Trophoblast cell (in vitro differentiated cells and primary cell): ENCODE measurements at regions not wholly inside any gene's neighbourhood (a gene's known extent, or its start where the extent isn't known, plus 50 kb on each side); places are given as distances from the start of the nearest gene placed in this dataset.
A peak's percentile ranks its signal among the peaks of the same experiment; 100 is the strongest.

ENCODE experiments used
- DNase-seq, 2 donors: peaks; one replicate each; pipeline ENCODE4 v3.0.0-alpha.2; 2016
- H2AFZ ChIP-seq: 2 replicates; pipeline ENCODE4 v1.6.1; 2013; ENCODE audit warnings: low read length, moderate library complexity, mild to moderate bottlenecking; ENCODE audit not compliant: insufficient read depth, poor library complexity
- H2AK5ac ChIP-seq: 2 replicates; pipeline ENCODE4 v1.6.1; 2013; ENCODE audit warnings: mild to moderate bottlenecking, low read length
- H2BK120ac ChIP-seq: 2 replicates; pipeline ENCODE4 v1.6.1; 2013; ENCODE audit warnings: low read length, mild to moderate bottlenecking, moderate library complexity; ENCODE audit not compliant: insufficient read depth, poor library complexity
- H2BK12ac ChIP-seq: 2 replicates; pipeline ENCODE4 v1.6.1; 2013; ENCODE audit warnings: mild to moderate bottlenecking, low read length, moderate library complexity
- H2BK5ac ChIP-seq: 2 replicates; pipeline ENCODE4 v1.6.1; 2013; ENCODE audit warnings: low read length, low read depth, moderate library complexity, mild to moderate bottlenecking; ENCODE audit not compliant: poor library complexity
- H3K14ac ChIP-seq: 2 replicates; pipeline ENCODE4 v1.6.1; 2013; ENCODE audit warnings: mild to moderate bottlenecking, low read length
- H3K18ac ChIP-seq: 2 replicates; pipeline ENCODE4 v1.6.1; 2013; ENCODE audit warnings: mild to moderate bottlenecking, low read length
- H3K23ac ChIP-seq: 2 replicates; pipeline ENCODE4 v1.6.1; 2013; ENCODE audit warnings: low read length
- H3K27ac ChIP-seq: 2 replicates; pipeline ENCODE4 v1.5.1; 2013; ENCODE audit warnings: low read depth, mild to moderate bottlenecking, inconsistent platforms, low read length, moderate library complexity
- H3K27me3 ChIP-seq: 2 replicates; pipeline ENCODE4 v1.6.1; 2013; ENCODE audit warnings: inconsistent platforms, mild to moderate bottlenecking, low read length, moderate library complexity; ENCODE audit not compliant: insufficient read depth
- H3K36me3 ChIP-seq, 2 experiments: 1 replicate in 1 of 2; 2 replicates in 1 of 2; pipeline ENCODE4 v1.6.1; 2013; ENCODE audit warnings: low read length in 2 of 2, mild to moderate bottlenecking in 2 of 2, moderate library complexity in 1 of 2; ENCODE audit not compliant: insufficient read depth in 2 of 2, control insufficient read depth in 1 of 2
- H3K4ac ChIP-seq: 2 replicates; pipeline ENCODE4 v1.6.1; 2013; ENCODE audit warnings: low read depth, mild to moderate bottlenecking, low read length, moderate library complexity
- H3K4me1 ChIP-seq, 2 experiments: 1 replicate in 1 of 2; 2 replicates in 1 of 2; pipeline ENCODE4 v1.6.1; 2013; ENCODE audit warnings: low read length in 2 of 2, mild to moderate bottlenecking in 2 of 2, moderate library complexity in 1 of 2; ENCODE audit not compliant: insufficient read depth in 2 of 2, control insufficient read depth in 1 of 2
- H3K4me2 ChIP-seq: 2 replicates; pipeline ENCODE4 v1.6.1; 2013; ENCODE audit warnings: inconsistent platforms, mild to moderate bottlenecking, low read length, moderate library complexity
- H3K4me3 ChIP-seq: 2 replicates; pipeline ENCODE4 v1.5.1; 2013; ENCODE audit warnings: mild to moderate bottlenecking, low read depth, low read length, inconsistent platforms
- H3K79me1 ChIP-seq: one replicate; pipeline ENCODE4 v1.6.1; 2013; ENCODE audit warnings: low read length
- H3K79me2 ChIP-seq: 2 replicates; pipeline ENCODE4 v1.6.1; 2013; ENCODE audit warnings: low read length, mild to moderate bottlenecking; ENCODE audit not compliant: control insufficient read depth, insufficient read depth, poor library complexity
- H3K9ac ChIP-seq: 2 replicates; pipeline ENCODE4 v1.6.1; 2013; ENCODE audit warnings: mild to moderate bottlenecking, low read length
- H3K9me3 ChIP-seq: 2 replicates; pipeline ENCODE4 v1.6.1; 2013; ENCODE audit warnings: low read depth, mild to moderate bottlenecking, control low read depth, inconsistent platforms, low read length; ENCODE audit not compliant: insufficient read depth
- H4K12ac ChIP-seq: 2 replicates; pipeline ENCODE4 v1.6.1; 2013; ENCODE audit warnings: low read depth, mild to moderate bottlenecking, low read length, moderate library complexity
- H4K8ac ChIP-seq: 2 replicates; pipeline ENCODE4 v1.6.1; 2013; ENCODE audit warnings: low read depth, mild to moderate bottlenecking, low read length, moderate library complexity
- H4K91ac ChIP-seq: one replicate; pipeline ENCODE4 v1.6.1; 2013; ENCODE audit warnings: low read depth, mild to moderate bottlenecking, low read length, moderate library complexity
- WGBS: extraction: QIAGEN DNeasy Blood & Tissue Kit; methylation state at CpG from one replicate; pipeline ENCODE4 v1.1.7; 2013; ENCODE audit warnings: missing lambda C conversion rate; ENCODE audit not compliant: insufficient read length, insufficient coverage; ENCODE audit errors: extremely low coverage; 5-methylcytosine and 5-hydroxymethylcytosine counted together

DNA sequence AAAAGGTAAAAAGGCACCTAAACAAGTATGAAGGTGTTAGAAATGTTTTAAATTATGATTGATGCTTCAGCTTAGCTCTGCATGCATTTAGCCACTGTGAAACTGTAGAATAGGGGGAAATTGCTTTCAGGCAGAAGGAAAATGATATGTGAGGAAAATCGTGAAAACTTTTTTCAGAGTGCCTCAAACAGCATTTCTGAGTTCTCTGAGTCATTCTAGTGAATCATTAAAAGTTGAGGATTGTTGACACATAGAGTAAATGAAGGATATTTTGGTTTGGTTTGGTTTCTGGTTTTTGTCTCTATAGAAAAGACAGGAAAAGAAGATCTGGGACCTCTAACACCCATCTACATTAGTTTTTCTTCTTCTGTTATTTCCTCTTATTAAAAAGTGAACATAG is 332.5 kb upstream of the TRAM1L1 start:
- Histone ChIP-seq H3K18ac (no peak overlapping the region), H3K23ac (no peak overlapping the region), H3K27ac (no peak overlapping the region), H2AK5ac (no peak overlapping the region), H3K36me3 (no peaks in the 10 kb centered on the region), H3K4me1 (no peaks in the 10 kb centered on the region), H2BK5ac (no peak overlapping the region), H3K4ac (no peak overlapping the region), H3K79me2 (no peaks in the 10 kb centered on the region), H4K12ac (no peak overlapping the region), H3K4me2 (no peak overlapping the region), H3K9ac (no peak overlapping the region), H3K79me1 (no peaks in the 10 kb centered on the region), H2AFZ (no peak overlapping the region), H3K27me3 (no peaks in the 10 kb centered on the region), H3K4me3 (no peak overlapping the region), H2BK12ac (no peak overlapping the region), H4K91ac (no peak overlapping the region), H3K14ac (no peak overlapping the region), H4K8ac (no peak overlapping the region), H2BK120ac (no peak overlapping the region), H3K9me3 (no peaks in the 10 kb centered on the region)
- no peak for DNase-seq
- WGBS: no CpG with 5 or more reads among the region's 1 CpG

DNA sequence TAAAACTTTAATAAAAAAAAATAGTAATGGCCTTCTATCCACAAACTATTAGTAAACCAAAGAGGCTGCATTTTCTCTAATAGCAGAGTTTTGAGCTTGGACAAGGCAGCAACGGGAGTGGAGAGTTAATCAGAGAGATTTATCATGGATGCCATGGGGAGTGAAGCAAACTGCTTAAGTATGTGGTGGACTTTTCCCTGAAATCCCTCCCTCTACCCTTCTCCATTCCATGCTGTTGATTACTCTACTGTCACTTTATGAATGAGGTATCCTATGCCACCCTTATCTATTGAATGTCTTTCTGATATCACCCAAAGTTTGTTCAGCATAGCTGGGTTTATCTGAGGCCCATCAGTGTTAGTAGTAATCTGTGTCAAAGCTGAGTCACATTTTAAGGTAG is 335.6 kb upstream of the TRAM1L1 start:
- no peak overlapping the region for H4K91ac ChIP-seq
- no peaks in the 10 kb centered on the region for H3K79me2 ChIP-seq
- H3K27ac ChIP-seq: no peak overlapping the region
- H3K4me1 ChIP-seq: no peaks in the 10 kb centered on the region
- H2BK120ac ChIP-seq: no peak overlapping the region
- H3K4ac ChIP-seq: no peak overlapping the region
- no peak overlapping the region for H2BK5ac ChIP-seq
- H3K9me3 ChIP-seq: no peaks in the 10 kb centered on the region
- no peaks in the 10 kb centered on the region for H3K27me3 ChIP-seq
- H3K18ac ChIP-seq: no peak overlapping the region
- DNase-seq: peak; percentile 40 to 63
- no peak overlapping the region for H3K23ac ChIP-seq
- H4K12ac ChIP-seq: no peak overlapping the region
- no peak overlapping the region for H2BK12ac ChIP-seq
- H3K4me2 ChIP-seq: no peak overlapping the region
- H4K8ac ChIP-seq: no peak overlapping the region
- WGBS: no CpG with 5 or more reads among the region's 1 CpG
- H3K14ac ChIP-seq: no peak overlapping the region
- H2AFZ ChIP-seq: no peak overlapping the region
- H3K36me3 ChIP-seq: no peaks in the 10 kb centered on the region
- no peak overlapping the region for H2AK5ac ChIP-seq
- H3K4me3 ChIP-seq: no peak overlapping the region
- H3K9ac ChIP-seq: no peak overlapping the region
- no peaks in the 10 kb centered on the region for H3K79me1 ChIP-seq

DNA sequence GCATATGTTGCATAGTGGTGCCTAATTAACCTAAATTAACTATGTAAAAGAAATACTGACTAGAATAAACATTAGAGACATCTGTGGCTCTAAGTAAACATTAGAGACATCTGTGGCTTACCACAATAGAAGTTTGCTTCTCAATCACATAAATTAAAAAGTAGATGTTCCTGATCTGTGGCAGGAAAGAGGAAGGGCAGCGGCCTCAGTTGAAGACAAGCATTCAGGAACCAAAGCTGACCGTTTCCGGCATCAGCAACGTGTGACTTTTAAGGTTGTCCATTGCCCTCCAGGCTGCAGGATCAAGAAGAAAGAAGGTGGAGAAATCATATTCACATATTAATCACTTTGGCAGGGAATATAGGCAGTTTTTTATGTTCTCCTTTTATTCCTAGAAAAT is 336.3 kb upstream of the TRAM1L1 start:
- H3K36me3 ChIP-seq: no peaks in the 10 kb centered on the region
- no peak overlapping the region for H2BK12ac ChIP-seq
- no peak overlapping the region for H4K12ac ChIP-seq
- no peak overlapping the region for H3K27ac ChIP-seq
- H3K27me3 ChIP-seq: no peaks in the 10 kb centered on the region
- no CpG with 5 or more reads among the region's 4 CpGs for WGBS
- no peak overlapping the region for H3K23ac ChIP-seq
- H3K18ac ChIP-seq: no peak overlapping the region
- no peaks in the 10 kb centered on the region for H3K79me1 ChIP-seq
- no peak overlapping the region for H2AK5ac ChIP-seq
- no peaks in the 10 kb centered on the region for H3K79me2 ChIP-seq
- H3K4me3 ChIP-seq: no peak overlapping the region
- DNase-seq: no peak
- H3K4me1 ChIP-seq: no peaks in the 10 kb centered on the region
- no peak overlapping the region for H3K4ac ChIP-seq
- no peak overlapping the region for H2BK120ac ChIP-seq
- H3K4me2 ChIP-seq: no peak overlapping the region
- H4K8ac ChIP-seq: no peak overlapping the region
- no peak overlapping the region for H4K91ac ChIP-seq
- no peak overlapping the region for H3K14ac ChIP-seq
- H3K9me3 ChIP-seq: no peaks in the 10 kb centered on the region
- H3K9ac ChIP-seq: no peak overlapping the region
- no peak overlapping the region for H2BK5ac ChIP-seq
- H2AFZ ChIP-seq: no peak overlapping the region

DNA sequence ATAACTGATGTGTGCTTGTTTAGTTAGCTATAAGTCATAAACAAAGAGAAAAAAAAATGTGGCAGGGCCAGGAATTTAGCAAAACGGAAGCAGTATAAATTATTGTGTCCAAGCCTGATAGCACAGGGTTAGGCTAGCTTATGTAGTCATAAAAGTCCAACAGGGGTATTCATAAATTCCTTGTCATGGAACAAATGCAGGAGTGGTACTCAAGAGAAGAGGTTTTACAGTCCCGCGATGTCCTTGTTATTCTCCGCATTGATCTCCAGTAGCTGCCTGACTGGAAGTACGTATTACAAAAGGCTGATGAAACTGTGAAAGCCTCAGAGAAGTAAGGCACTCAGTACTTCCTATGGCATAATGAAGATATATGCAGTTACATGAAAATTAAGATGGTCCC is 336.9 kb upstream of the TRAM1L1 start:
- H3K4ac ChIP-seq: no peak overlapping the region
- H3K18ac ChIP-seq: no peak overlapping the region
- no peaks in the 10 kb centered on the region for H3K4me1 ChIP-seq
- H2AFZ ChIP-seq: no peak overlapping the region
- H3K36me3 ChIP-seq: no peaks in the 10 kb centered on the region
- no peak overlapping the region for H4K8ac ChIP-seq
- no peak overlapping the region for H4K12ac ChIP-seq
- H3K14ac ChIP-seq: no peak overlapping the region
- no peak overlapping the region for H4K91ac ChIP-seq
- H3K79me2 ChIP-seq: no peaks in the 10 kb centered on the region
- H3K4me3 ChIP-seq: no peak overlapping the region
- no peak overlapping the region for H3K4me2 ChIP-seq
- H2BK5ac ChIP-seq: no peak overlapping the region
- no peak for DNase-seq
- H2AK5ac ChIP-seq: no peak overlapping the region
- no peak overlapping the region for H2BK120ac ChIP-seq
- no peak overlapping the region for H3K27ac ChIP-seq
- H2BK12ac ChIP-seq: no peak overlapping the region
- H3K9me3 ChIP-seq: no peaks in the 10 kb centered on the region
- no peak overlapping the region for H3K23ac ChIP-seq
- H3K27me3 ChIP-seq: no peaks in the 10 kb centered on the region
- WGBS: no CpG with 5 or more reads among the region's 5 CpGs
- no peaks in the 10 kb centered on the region for H3K79me1 ChIP-seq
- H3K9ac ChIP-seq: no peak overlapping the region

DNA sequence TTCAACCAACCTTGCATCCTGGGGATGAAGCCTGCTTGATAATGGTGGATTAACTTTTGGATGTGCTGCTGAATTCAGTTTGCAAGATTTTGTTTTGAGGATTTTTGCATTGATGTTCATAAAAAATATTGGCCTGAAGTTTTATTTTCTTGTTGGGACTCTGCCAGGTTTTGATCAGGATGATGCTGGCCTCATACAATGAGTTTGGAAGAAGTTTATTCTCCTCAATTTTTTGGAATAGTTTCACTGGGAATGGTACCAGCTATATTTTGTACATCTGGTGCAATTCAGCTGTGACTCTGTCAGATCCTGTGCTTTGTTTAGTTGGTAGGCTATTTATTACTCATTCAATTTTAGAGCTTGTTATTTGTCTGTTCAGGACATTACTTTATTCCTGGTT is 340.3 kb upstream of the TRAM1L1 start:
- Histone ChIP-seq H3K36me3 (no peaks in the 10 kb centered on the region), H3K23ac (no peak overlapping the region), H3K79me2 (no peaks in the 10 kb centered on the region), H3K27ac (no peak overlapping the region), H3K9ac (no peak overlapping the region), H4K91ac (no peak overlapping the region), H2AFZ (no peak overlapping the region), H3K14ac (no peak overlapping the region), H2BK5ac (no peak overlapping the region), H4K12ac (no peak overlapping the region), H2BK120ac (no peak overlapping the region), H3K18ac (no peak overlapping the region), H3K9me3 (peaks cover 2% of the 10 kb centered on the region), H3K4me3 (no peak overlapping the region), H3K4me2 (no peak overlapping the region), H3K27me3 (no peaks in the 10 kb centered on the region), H3K79me1 (no peaks in the 10 kb centered on the region), H3K4ac (no peak overlapping the region), H2BK12ac (no peak overlapping the region), H4K8ac (no peak overlapping the region), H2AK5ac (no peak overlapping the region), H3K4me1 (no peaks in the 10 kb centered on the region)
- no peak for DNase-seq
